ENCODE measurements at regions not wholly inside any gene's neighbourhood (a gene's known extent, or its start where the extent isn't known, plus 50 kb on each side); places are given as distances from the start of the nearest gene placed in this dataset.

GRCh38 chr5:45799388-45799787 is 103.2 kb upstream of the HCN1 start:
- Histone ChIP-seq H4K20me1 (replicated peaks; ENCODE audit: control insufficient read depth, insufficient read depth, low read length) (no peaks in the 10 kb centered on the region), H3K36me3 (ENCODE audit: control insufficient read depth, insufficient read depth, low read length) (no peaks in the 10 kb centered on the region), H3K4me3 (no peak overlapping the region), H3K79me2 (ENCODE audit: control insufficient read depth, insufficient read depth, low read length) (no peaks in the 10 kb centered on the region), H3K9me1 (ENCODE audit: control insufficient read depth, insufficient read depth, low read length) (no peaks in the 10 kb centered on the region), H3K9me3 (replicated peaks; ENCODE audit: control insufficient read depth, insufficient read depth, low read depth, low read length) (no peaks in the 10 kb centered on the region), H2AFZ (ENCODE audit: low read depth, low read length) (no peak overlapping the region), H3K9ac (ENCODE audit: insufficient read depth in 1 of 2, low read depth in 2 of 2, low read length in 2 of 2) (no peak overlapping the region), H3K27ac (ENCODE audit: extremely low read depth, low read depth, low read length) (no peak overlapping the region), H3K4me2 (ENCODE audit: insufficient read depth, low read length) (no peak overlapping the region), H3K4me1 (replicated peaks in 1 of 2; ENCODE audit: control insufficient read depth in 2 of 2, insufficient read depth in 2 of 2, low read length in 2 of 2) (no peaks in the 10 kb centered on the region), H3K27me3 (ENCODE audit: control insufficient read depth in 2 of 2, insufficient read depth in 2 of 2, low read length in 2 of 2) (no peaks in the 10 kb centered on the region)
- TF ChIP-seq ZNF134 (CRISPR knock-in tag; conservative IDR thresholded peaks at IDR 0.05) (no peak), MAFF (IDR thresholded peaks at IDR 0.05; ENCODE audit: low read length) (no peak), ZNF12 (CRISPR knock-in tag; IDR thresholded peaks at IDR 0.05) (no peak), OTX1 (CRISPR knock-in tag; IDR thresholded peaks at IDR 0.05) (no peak), EP400 (IDR thresholded peaks at IDR 0.05) (no peak), NR4A1 (CRISPR knock-in tag; IDR thresholded peaks at IDR 0.05) (no peak), NR4A1 (tag; IDR thresholded peaks at IDR 0.05) (no peak), ELF4 (CRISPR knock-in tag; IDR thresholded peaks at IDR 0.05) (no peak), ETV1 (tag; conservative IDR thresholded peaks at IDR 0.05; ENCODE audit: low read depth) (no peak)
- TF ChIP-seq, protein P1, sequence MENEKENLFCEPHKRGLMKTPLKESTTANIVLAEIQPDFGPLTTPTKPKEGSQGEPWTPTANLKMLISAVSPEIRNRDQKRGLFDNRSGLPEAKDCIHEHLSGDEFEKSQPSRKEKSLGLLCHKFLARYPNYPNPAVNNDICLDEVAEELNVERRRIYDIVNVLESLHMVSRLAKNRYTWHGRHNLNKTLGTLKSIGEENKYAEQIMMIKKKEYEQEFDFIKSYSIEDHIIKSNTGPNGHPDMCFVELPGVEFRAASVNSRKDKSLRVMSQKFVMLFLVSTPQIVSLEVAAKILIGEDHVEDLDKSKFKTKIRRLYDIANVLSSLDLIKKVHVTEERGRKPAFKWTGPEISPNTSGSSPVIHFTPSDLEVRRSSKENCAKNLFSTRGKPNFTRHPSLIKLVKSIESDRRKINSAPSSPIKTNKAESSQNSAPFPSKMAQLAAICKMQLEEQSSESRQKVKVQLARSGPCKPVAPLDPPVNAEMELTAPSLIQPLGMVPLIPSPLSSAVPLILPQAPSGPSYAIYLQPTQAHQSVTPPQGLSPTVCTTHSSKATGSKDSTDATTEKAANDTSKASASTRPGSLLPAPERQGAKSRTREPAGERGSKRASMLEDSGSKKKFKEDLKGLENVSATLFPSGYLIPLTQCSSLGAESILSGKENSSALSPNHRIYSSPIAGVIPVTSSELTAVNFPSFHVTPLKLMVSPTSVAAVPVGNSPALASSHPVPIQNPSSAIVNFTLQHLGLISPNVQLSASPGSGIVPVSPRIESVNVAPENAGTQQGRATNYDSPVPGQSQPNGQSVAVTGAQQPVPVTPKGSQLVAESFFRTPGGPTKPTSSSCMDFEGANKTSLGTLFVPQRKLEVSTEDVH (IDR thresholded peaks at IDR 0.05; ENCODE audit: low read depth, partially characterized antibody): no peak
- no peak for DNase-seq (ENCODE audit: extremely low read depth in 1 of 4, low spot score in 3 of 4)
- intact Hi-C loops (cut with micrococcal nuclease): no loop called here
- ChIA-PET CTCF (ENCODE audit: low intra/inter-chr PET ratio) (no interaction called here), POLR2A (no interaction called here)
- BruUV-seq (replicated peaks): no TSS peak
- 0% methylated on average over 1 of the region's 1 CpG for whole genome bisulfite sequencing (ENCODE audit: insufficient coverage, low coverage, missing lambda C conversion rate)
- in situ Hi-C loops (cut with MboI): no loop called here
- no peak for FAIRE-seq
- no peak for ATAC-seq
